HEK293T (cell line): ENCODE measurements at regions not wholly inside any gene's neighbourhood (a gene's known extent, or its start where the extent isn't known, plus 50 kb on each side); places are given as distances from the start of the nearest gene placed in this dataset.

Source experiments
- CTCF ChIA-PET: fragments of 350-600 bp; formaldehyde crosslinking; extraction: SDS; loops from one replicate; lab custom pipeline; 2021; ENCODE audit warnings: antibody characterized with exemption, inconsistent platforms; lab: Yijun Ruan, JAX
- POLR2A ChIA-PET: fragments of 350-600 bp; formaldehyde crosslinking; extraction: SDS; loops from one replicate; lab custom pipeline; 2020; ENCODE audit warnings: antibody characterized with exemption, inconsistent platforms; lab: Yijun Ruan, JAX
- DNase-seq: peaks from one replicate; pipeline ENCODE4 v3.0.0; 2012; ENCODE audit warnings: mixed read lengths; ENCODE audit errors: extremely low spot score
- ARNT ChIP-seq: fragments of 450-650 bp; IDR thresholded peaks from 2 replicates; pipeline ENCODE4 v1.6.1; 2017; ENCODE audit warnings: mild to moderate bottlenecking
- BHLHE40 ChIP-seq: fragments of 450-650 bp; IDR thresholded peaks from 2 replicates; pipeline ENCODE4 v1.6.1; 2016; ENCODE audit warnings: mild to moderate bottlenecking, moderate library complexity, borderline replicate concordance
- CTBP1 ChIP-seq: fragments of 450-650 bp; IDR thresholded peaks from 2 replicates; pipeline ENCODE4 v1.6.1; 2016; ENCODE audit warnings: borderline replicate concordance
- ELF4 ChIP-seq: fragments of 450-650 bp; IDR thresholded peaks from 2 replicates; pipeline ENCODE4 v1.6.1; 2017; ENCODE audit warnings: antibody characterized with exemption
- FOXA1 ChIP-seq: fragments of 450-650 bp; IDR thresholded peaks from 2 replicates; pipeline ENCODE4 v1.6.1; 2016; ENCODE audit warnings: mild to moderate bottlenecking
- FOXK2 ChIP-seq: fragments of 450-650 bp; IDR thresholded peaks from 2 replicates; pipeline ENCODE4 v1.6.1; 2016; ENCODE audit warnings: mild to moderate bottlenecking
- FOXM1 ChIP-seq: fragments of 450-650 bp; IDR thresholded peaks from 2 replicates; pipeline ENCODE4 v1.6.1; 2017; ENCODE audit warnings: mild to moderate bottlenecking, borderline replicate concordance
- HDGF ChIP-seq: fragments of 450-650 bp; IDR thresholded peaks from 2 replicates; pipeline ENCODE4 v1.6.1; 2017; ENCODE audit warnings: antibody characterized with exemption, borderline replicate concordance
- L3MBTL2 ChIP-seq: fragments of 450-650 bp; conservative IDR thresholded peaks from 2 replicates; pipeline ENCODE4 v1.6.1; 2016; ENCODE audit warnings: mild to moderate bottlenecking
- LEF1 ChIP-seq: fragments of 450-650 bp; IDR thresholded peaks from 2 replicates; pipeline ENCODE4 v1.6.1; 2017; ENCODE audit warnings: mild to moderate bottlenecking, borderline replicate concordance
- NFRKB ChIP-seq: fragments of 450-650 bp; IDR thresholded peaks from 2 replicates; pipeline ENCODE4 v1.6.1; 2016; ENCODE audit warnings: mild to moderate bottlenecking, moderate library complexity
- PKNOX1 ChIP-seq: fragments of 450-650 bp; IDR thresholded peaks from 2 replicates; pipeline ENCODE4 v1.6.1; 2016
- SP1 ChIP-seq: fragments of 450-650 bp; IDR thresholded peaks from 2 replicates; pipeline ENCODE4 v1.6.1; 2017
- SUZ12 ChIP-seq: fragments of 450-650 bp; IDR thresholded peaks from 2 replicates; pipeline ENCODE4 v1.6.1; 2016; ENCODE audit warnings: mild to moderate bottlenecking
- TARDBP ChIP-seq: fragments of 450-650 bp; IDR thresholded peaks from 2 replicates; pipeline ENCODE4 v1.6.1; 2016
- ZNF384 ChIP-seq: fragments of 450-650 bp; IDR thresholded peaks from 2 replicates; pipeline ENCODE4 v1.6.1; 2016

DNA sequence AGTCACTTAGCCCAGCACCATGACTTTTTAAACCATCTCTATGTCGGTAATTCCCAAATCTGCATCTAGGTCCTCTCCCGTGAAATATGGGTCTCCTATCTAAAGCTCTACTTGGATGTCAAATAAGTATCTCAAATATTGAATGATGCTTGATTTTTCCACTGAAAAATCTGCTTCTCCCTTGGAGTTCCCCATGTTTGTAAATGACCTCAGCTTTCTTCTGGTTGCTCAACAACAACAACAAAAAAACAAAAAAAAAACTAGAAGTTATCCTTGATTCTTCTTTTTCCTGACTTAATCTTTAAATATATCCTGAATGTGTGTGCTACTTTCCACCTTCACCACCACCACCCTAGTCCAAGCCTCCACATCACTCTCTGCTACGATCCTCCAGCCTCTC is 307.5 kb upstream of the UBE2E2 start:
- ChIA-PET POLR2A (no interaction called here), CTCF (no interaction called here)
- DNase-seq = no peak
- no peak for TF ChIP-seq L3MBTL2
- no peak for TF ChIP-seq BHLHE40
- TF ChIP-seq TARDBP = no peak
- no peak for TF ChIP-seq LEF1
- TF ChIP-seq FOXK2 = no peak
- TF ChIP-seq PKNOX1 = no peak
- no peak for TF ChIP-seq ELF4
- no peak for TF ChIP-seq FOXA1
- TF ChIP-seq NFRKB = no peak
- TF ChIP-seq ARNT = no peak
- TF ChIP-seq SP1 = no peak
- TF ChIP-seq HDGF = no peak
- no peak for TF ChIP-seq FOXM1
- TF ChIP-seq CTBP1 = no peak

- DNase-seq = no peak
- no peak for TF ChIP-seq CTBP1
- no peak for TF ChIP-seq PKNOX1
- no peak for TF ChIP-seq TARDBP
- TF ChIP-seq ELF4 = no peak
- TF ChIP-seq NFRKB = no peak
- no peak for TF ChIP-seq FOXA1
- TF ChIP-seq ARNT = no peak
- TF ChIP-seq FOXK2 = no peak
- no peak for TF ChIP-seq LEF1
- no peak for TF ChIP-seq BHLHE40
- no peak for TF ChIP-seq HDGF
- no peak for TF ChIP-seq L3MBTL2
- TF ChIP-seq FOXM1 = no peak
- ChIA-PET CTCF (no interaction called here), POLR2A (no interaction called here)
These were observed 304.6 kb upstream of the UBE2E2 start for GRCh38 chr3:22898558-22898957.

DNA sequence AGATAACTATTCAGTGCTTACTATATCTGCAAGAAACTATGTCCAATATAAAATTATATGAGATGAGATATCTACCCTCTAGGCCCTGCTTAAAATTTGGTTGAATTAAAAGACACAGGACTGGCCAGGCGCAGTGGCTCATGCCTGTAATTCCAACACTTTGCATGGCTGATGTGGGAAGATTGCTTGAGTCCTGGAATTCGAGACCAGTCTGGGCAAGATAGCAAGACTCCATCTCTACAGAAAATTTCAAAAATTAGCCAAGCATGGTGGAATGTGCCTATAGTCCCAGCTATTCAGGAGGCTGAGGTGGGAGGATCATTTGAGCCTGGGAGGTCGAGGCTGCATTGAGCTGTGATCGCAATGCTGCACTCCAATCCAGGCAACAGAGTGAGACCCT is 303.7 kb upstream of the UBE2E2 start:
- ChIA-PET POLR2A (no interaction called here), CTCF (no interaction called here)
- TF ChIP-seq PKNOX1 (no peak), FOXK2 (no peak), L3MBTL2 (no peak), NFRKB (no peak), ARNT (no peak), FOXM1 (no peak), BHLHE40 (no peak), ZNF384 (no peak), HDGF (no peak), LEF1 (no peak), FOXA1 (no peak)
- no peak for DNase-seq

GRCh38 chr3:22900296-22900695 is 302.8 kb upstream of the UBE2E2 start:
- ChIA-PET CTCF (no interaction called here), POLR2A (no interaction called here)
- no peak for DNase-seq
- no peak for TF ChIP-seq ZNF384
- no peak for TF ChIP-seq CTBP1

DNA sequence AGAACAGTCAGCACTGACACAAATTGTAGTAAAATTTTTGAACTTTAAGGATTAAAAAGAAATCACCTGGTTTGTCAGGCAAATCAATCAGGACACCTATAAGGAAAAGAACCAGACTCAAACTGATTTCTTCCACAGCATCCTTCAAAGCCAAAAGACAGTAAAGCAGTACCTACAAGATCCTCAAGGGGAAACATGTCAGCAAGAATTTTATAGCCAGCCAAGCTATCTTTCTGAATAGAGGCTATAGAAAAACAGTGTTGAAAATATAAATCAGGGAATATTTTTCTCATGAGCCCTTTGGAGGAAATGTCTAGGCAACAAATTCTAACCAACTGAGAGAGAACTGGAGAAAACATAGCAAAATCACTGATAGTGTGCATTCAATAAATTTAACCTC is 301.4 kb upstream of the UBE2E2 start:
- POLR2A ChIA-PET = no interaction called here
- CTCF ChIA-PET = no interaction called here
- no peak for DNase-seq
- TF ChIP-seq FOXK2 (no peak), FOXM1 (no peak), SUZ12 (no peak), CTBP1 (no peak), FOXA1 (no peak), TARDBP (no peak), BHLHE40 (no peak), HDGF (no peak)

- POLR2A ChIA-PET = no interaction called here
- CTCF ChIA-PET = no interaction called here
- TF ChIP-seq CTBP1 = no peak
- TF ChIP-seq ELF4 = no peak
- no peak for TF ChIP-seq LEF1
- TF ChIP-seq FOXM1 = no peak
- no peak for TF ChIP-seq ARNT
- TF ChIP-seq TARDBP = no peak
- TF ChIP-seq FOXA1 = no peak
- TF ChIP-seq FOXK2 = no peak
- TF ChIP-seq BHLHE40 = no peak
- TF ChIP-seq L3MBTL2 = no peak
- TF ChIP-seq ZNF384 = no peak
- TF ChIP-seq PKNOX1 = no peak
- TF ChIP-seq HDGF = no peak
- TF ChIP-seq NFRKB = no peak
- no peak for DNase-seq
These were observed 295.9 kb upstream of the UBE2E2 start for GRCh38 chr3:22907161-22907780.
